Middle frontal gyrus (tissue), 1 donor: ENCODE measurements at regions not wholly inside any gene's neighbourhood (a gene's known extent, or its start where the extent isn't known, plus 50 kb on each side); places are given as distances from the start of the nearest gene placed in this dataset.

ENCODE experiments used
- DNase-seq: peaks from one replicate; pipeline ENCODE4 v3.0.0-alpha.2; 2015; ENCODE audit warnings: low spot score; ENCODE audit errors: extremely low spot score

GRCh38 chr16:86455116-86455515, 55.2 kb upstream of the FOXF1 start:
- no peak for DNase-seq

- DNase-seq: no peak
These were observed 54.7 kb upstream of the FOXF1 start for GRCh38 chr16:86455640-86456039.

GRCh38 chr16:86457501-86458148, 52.7 kb upstream of the FOXF1 start:
- no peak for DNase-seq

GRCh38 chr16:86458149-86458777, 52.1 kb upstream of the FOXF1 start:
- no peak for DNase-seq

GRCh38 chr16:86459266-86459665, 51.1 kb upstream of the FOXF1 start:
- DNase-seq: no peak
